ENCODE measurements at regions not wholly inside any gene's neighbourhood (a gene's known extent, or its start where the extent isn't known, plus 50 kb on each side); places are given as distances from the start of the nearest gene placed in this dataset.

GRCh38 chr2:145350011-145350410 lies 830.1 kb upstream of the ZEB2 start:
- H3K36me3 ChIP-seq: no peaks in the 10 kb centered on the region

GRCh38 chr2:145344076-145344724 lies 824.3 kb upstream of the ZEB2 start:
- no peak overlapping the region for H3K27ac ChIP-seq
- no peak for TF ChIP-seq CTCF (IDR thresholded peaks at IDR 0.05)
- TF ChIP-seq POLR2A (IDR thresholded peaks at IDR 0.05): no peak
- H3K36me3 ChIP-seq: no peaks in the 10 kb centered on the region
- no peak overlapping the region for H3K4me3 ChIP-seq
- no peaks in the 10 kb centered on the region for H3K27me3 ChIP-seq
- H3K9me3 ChIP-seq: no peaks in the 10 kb centered on the region
- no peaks in the 10 kb centered on the region for H3K4me1 ChIP-seq
- no peak for DNase-seq

More at GRCh38 chr2:145350011-145350410, 830.1 kb upstream of the ZEB2 start:
- Histone ChIP-seq H3K9me3 (no peaks in the 10 kb centered on the region), H3K27me3 (no peaks in the 10 kb centered on the region), H3K4me3 (no peak overlapping the region), H3K4me1 (no peaks in the 10 kb centered on the region), H3K27ac (no peak overlapping the region)
- no peak for DNase-seq
- TF ChIP-seq CTCF (IDR thresholded peaks at IDR 0.05) (no peak), POLR2A (IDR thresholded peaks at IDR 0.05) (no peak)

DNA sequence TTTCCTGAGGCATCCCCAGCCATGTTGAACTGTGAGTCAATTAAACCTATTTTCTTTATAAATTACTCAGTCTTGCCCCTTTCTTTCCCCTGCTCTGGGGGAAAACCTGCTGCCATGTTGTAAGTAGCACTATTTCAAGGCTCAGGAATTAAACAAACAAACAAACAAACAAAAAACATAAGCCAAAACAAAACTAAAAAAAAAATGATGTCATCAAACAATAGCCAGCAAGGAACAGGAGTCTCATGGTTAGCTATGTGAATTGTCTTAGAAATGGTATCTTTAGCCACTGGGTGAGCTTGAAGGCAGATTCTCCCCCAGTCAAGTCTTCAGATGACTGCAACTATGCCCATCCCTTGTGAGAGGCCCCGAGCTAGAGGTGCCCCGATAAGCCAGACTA lies 823.4 kb upstream of the ZEB2 start:
- Histone ChIP-seq H3K36me3 (no peaks in the 10 kb centered on the region), H3K4me1 (no peaks in the 10 kb centered on the region), H3K27ac (no peak overlapping the region), H3K27me3 (no peaks in the 10 kb centered on the region), H3K9me3 (no peaks in the 10 kb centered on the region), H3K4me3 (no peak overlapping the region)
- DNase-seq: no peak
- TF ChIP-seq CTCF (IDR thresholded peaks at IDR 0.05) (no peak), POLR2A (IDR thresholded peaks at IDR 0.05) (no peak)

- Histone ChIP-seq H3K4me1 (no peaks in the 10 kb centered on the region), H3K9me3 (no peaks in the 10 kb centered on the region), H3K4me3 (no peak overlapping the region), H3K36me3 (no peaks in the 10 kb centered on the region), H3K27me3 (no peaks in the 10 kb centered on the region), H3K27ac (no peak overlapping the region)
- TF ChIP-seq CTCF (IDR thresholded peaks at IDR 0.05) (no peak), POLR2A (IDR thresholded peaks at IDR 0.05) (no peak)
- no peak for DNase-seq
Observed at GRCh38 chr2:145341536-145341935, 821.6 kb upstream of the ZEB2 start.

- Histone ChIP-seq H3K27me3 (no peaks in the 10 kb centered on the region), H3K4me3 (no peak overlapping the region), H3K36me3 (no peaks in the 10 kb centered on the region), H3K9me3 (no peaks in the 10 kb centered on the region), H3K4me1 (no peaks in the 10 kb centered on the region), H3K27ac (no peak overlapping the region)
- no peak for DNase-seq
- no peak for TF ChIP-seq CTCF (IDR thresholded peaks at IDR 0.05)
- no peak for TF ChIP-seq POLR2A (IDR thresholded peaks at IDR 0.05)
Observed at GRCh38 chr2:145339646-145340045, 819.7 kb upstream of the ZEB2 start.

Data from Peyer's patch (tissue), 4 donors.